ENCODE measurements at regions not wholly inside any gene's neighbourhood (a gene's known extent, or its start where the extent isn't known, plus 50 kb on each side); places are given as distances from the start of the nearest gene placed in this dataset.

- H3K36me3 ChIP-seq (replicated peaks; ENCODE audit: control insufficient read depth, insufficient read depth, low read length): no peaks in the 10 kb centered on the region
- no peak overlapping the region for H3K4me3 ChIP-seq (ENCODE audit: insufficient read depth, low read depth, low read length)
- DNase-seq: no peak
- no peaks in the 10 kb centered on the region; the same call in 1 of the 2 replicates for H3K27me3 ChIP-seq (ENCODE audit: control insufficient read depth, insufficient read depth, low read length)
These were observed 59.7 kb upstream of the AMPD3 start for GRCh38 chr11:10395166-10395897.

GRCh38 chr11:10396771-10397170, 58.3 kb upstream of the AMPD3 start:
- no peaks in the 10 kb centered on the region for H3K36me3 ChIP-seq (replicated peaks; ENCODE audit: control insufficient read depth, insufficient read depth, low read length)
- no peak for DNase-seq
- H3K4me3 ChIP-seq (ENCODE audit: insufficient read depth, low read depth, low read length): no peak overlapping the region
- H3K27me3 ChIP-seq (ENCODE audit: control insufficient read depth, insufficient read depth, low read length): no peaks in the 10 kb centered on the region; the same call in 1 of the 2 replicates

- H3K36me3 ChIP-seq (replicated peaks; ENCODE audit: control insufficient read depth, insufficient read depth, low read length): no peaks in the 10 kb centered on the region
- no peak for DNase-seq
- H3K4me3 ChIP-seq (ENCODE audit: insufficient read depth, low read depth, low read length): no peak overlapping the region
- H3K27me3 ChIP-seq (ENCODE audit: control insufficient read depth, insufficient read depth, low read length): no peaks in the 10 kb centered on the region; the same call in 1 of the 2 replicates
These were observed 57.7 kb upstream of the AMPD3 start for GRCh38 chr11:10397226-10397987.

GRCh38 chr11:10398525-10398924, 56.5 kb upstream of the AMPD3 start:
- H3K36me3 ChIP-seq (replicated peaks; ENCODE audit: control insufficient read depth, insufficient read depth, low read length): no peaks in the 10 kb centered on the region
- H3K27me3 ChIP-seq (ENCODE audit: control insufficient read depth, insufficient read depth, low read length): no peaks in the 10 kb centered on the region; the same call in 1 of the 2 replicates
- no peak overlapping the region for H3K4me3 ChIP-seq (ENCODE audit: insufficient read depth, low read depth, low read length)
- no peak for DNase-seq

GRCh38 chr11:10400856-10401255, 54.2 kb upstream of the AMPD3 start:
- H3K4me3 ChIP-seq (ENCODE audit: insufficient read depth, low read depth, low read length): no peak overlapping the region
- no peaks in the 10 kb centered on the region for H3K36me3 ChIP-seq (replicated peaks; ENCODE audit: control insufficient read depth, insufficient read depth, low read length)
- H3K27me3 ChIP-seq (ENCODE audit: control insufficient read depth, insufficient read depth, low read length): no peaks in the 10 kb centered on the region; the same call in 1 of the 2 replicates
- no peak for DNase-seq

GRCh38 chr11:10401256-10401655, 53.8 kb upstream of the AMPD3 start:
- no peak overlapping the region for H3K4me3 ChIP-seq (ENCODE audit: insufficient read depth, low read depth, low read length)
- DNase-seq: peak; percentile 20
- no peaks in the 10 kb centered on the region; the same call in 1 of the 2 replicates for H3K27me3 ChIP-seq (ENCODE audit: control insufficient read depth, insufficient read depth, low read length)
- no peaks in the 10 kb centered on the region for H3K36me3 ChIP-seq (replicated peaks; ENCODE audit: control insufficient read depth, insufficient read depth, low read length)

GRCh38 chr11:10401696-10402392, 53.2 kb upstream of the AMPD3 start:
- H3K4me3 ChIP-seq (ENCODE audit: insufficient read depth, low read depth, low read length): no peak overlapping the region
- H3K27me3 ChIP-seq (ENCODE audit: control insufficient read depth, insufficient read depth, low read length): no peaks in the 10 kb centered on the region; the same call in 1 of the 2 replicates

More at GRCh38 chr11:10401696-10402392, 53.2 kb upstream of the AMPD3 start:
- no peak for DNase-seq
- no peaks in the 10 kb centered on the region for H3K36me3 ChIP-seq (replicated peaks; ENCODE audit: control insufficient read depth, insufficient read depth, low read length)

Data from H7 (cell line).